ENCODE measurements at regions not wholly inside any gene's neighbourhood (a gene's known extent, or its start where the extent isn't known, plus 50 kb on each side); places are given as distances from the start of the nearest gene placed in this dataset.

DNA sequence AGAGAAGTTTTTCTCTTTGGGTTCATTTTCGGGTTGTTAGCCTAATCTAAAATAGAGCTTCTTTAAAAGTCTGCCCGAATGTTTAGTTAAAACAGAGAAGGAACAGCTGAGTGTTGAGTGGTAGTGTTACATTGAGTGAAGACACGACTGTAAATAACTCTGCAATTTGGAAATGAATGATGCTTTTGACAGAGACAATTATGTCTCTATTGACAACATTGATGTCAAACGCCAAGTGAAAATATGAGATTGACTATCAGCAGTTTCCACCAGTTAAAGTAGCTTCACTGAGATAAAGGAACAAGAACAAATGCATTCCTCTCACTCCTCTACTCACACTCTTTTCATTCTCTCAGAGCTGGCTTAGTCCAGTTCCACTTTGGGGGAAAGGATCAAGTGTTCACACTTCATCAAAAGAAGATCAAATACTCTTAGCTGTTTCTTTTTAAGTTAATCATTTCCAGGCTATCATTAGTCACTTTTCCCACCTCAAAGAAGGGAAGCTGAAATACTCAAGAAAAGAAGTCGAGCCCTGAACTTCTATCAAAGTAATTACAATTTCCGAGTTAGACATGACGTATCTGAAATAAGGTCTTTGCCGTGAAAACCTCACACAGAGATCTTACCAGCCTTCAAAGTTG, 399.1 kb upstream of the DPH6 start:
- H3K36me3 ChIP-seq (ENCODE audit: control insufficient read depth, insufficient read depth, low read length): no peaks in the 10 kb centered on the region
- DNase-seq (ENCODE audit: extremely low read depth, insufficient read length): no peak
- no peak overlapping the region for H3K4me3 ChIP-seq (replicated peaks; ENCODE audit: low read depth, low read length)
- TF ChIP-seq, protein P1, sequence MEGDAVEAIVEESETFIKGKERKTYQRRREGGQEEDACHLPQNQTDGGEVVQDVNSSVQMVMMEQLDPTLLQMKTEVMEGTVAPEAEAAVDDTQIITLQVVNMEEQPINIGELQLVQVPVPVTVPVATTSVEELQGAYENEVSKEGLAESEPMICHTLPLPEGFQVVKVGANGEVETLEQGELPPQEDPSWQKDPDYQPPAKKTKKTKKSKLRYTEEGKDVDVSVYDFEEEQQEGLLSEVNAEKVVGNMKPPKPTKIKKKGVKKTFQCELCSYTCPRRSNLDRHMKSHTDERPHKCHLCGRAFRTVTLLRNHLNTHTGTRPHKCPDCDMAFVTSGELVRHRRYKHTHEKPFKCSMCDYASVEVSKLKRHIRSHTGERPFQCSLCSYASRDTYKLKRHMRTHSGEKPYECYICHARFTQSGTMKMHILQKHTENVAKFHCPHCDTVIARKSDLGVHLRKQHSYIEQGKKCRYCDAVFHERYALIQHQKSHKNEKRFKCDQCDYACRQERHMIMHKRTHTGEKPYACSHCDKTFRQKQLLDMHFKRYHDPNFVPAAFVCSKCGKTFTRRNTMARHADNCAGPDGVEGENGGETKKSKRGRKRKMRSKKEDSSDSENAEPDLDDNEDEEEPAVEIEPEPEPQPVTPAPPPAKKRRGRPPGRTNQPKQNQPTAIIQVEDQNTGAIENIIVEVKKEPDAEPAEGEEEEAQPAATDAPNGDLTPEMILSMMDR (IDR thresholded peaks at IDR 0.05; ENCODE audit: insufficient read depth, low read length, poor library complexity, severe bottlenecking): no peak
- H3K27me3 ChIP-seq (replicated peaks; ENCODE audit: control insufficient read depth, insufficient read depth, low read length): no peaks in the 10 kb centered on the region

DNA sequence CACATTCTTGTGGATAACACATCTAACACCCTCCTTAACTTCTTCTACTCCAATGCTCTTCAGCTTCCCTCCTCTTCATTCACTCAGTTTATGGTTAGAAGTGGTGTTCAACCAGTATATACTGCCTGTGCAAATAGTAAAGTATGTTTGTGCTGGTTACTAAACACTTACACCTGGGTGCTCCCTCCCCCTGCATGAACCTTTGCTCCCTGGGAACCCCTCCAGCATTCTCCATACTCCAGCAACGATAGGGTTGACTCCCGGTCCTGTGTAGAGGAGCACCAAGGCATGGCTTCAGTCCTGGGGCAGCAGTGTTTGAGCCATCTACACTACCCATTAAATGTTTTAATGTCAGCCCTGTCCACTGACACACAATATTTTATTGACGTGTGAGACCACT, 407.5 kb upstream of the DPH6 start:
- Histone ChIP-seq H3K36me3 (ENCODE audit: control insufficient read depth, insufficient read depth, low read length) (no peaks in the 10 kb centered on the region), H3K4me3 (replicated peaks; ENCODE audit: low read depth, low read length) (no peak overlapping the region), H3K27me3 (replicated peaks; ENCODE audit: control insufficient read depth, insufficient read depth, low read length) (no peaks in the 10 kb centered on the region)
- TF ChIP-seq, protein P1 (IDR thresholded peaks at IDR 0.05; ENCODE audit: insufficient read depth, low read length, poor library complexity, severe bottlenecking): no peak
- no peak for DNase-seq (ENCODE audit: extremely low read depth, insufficient read length)

DNA sequence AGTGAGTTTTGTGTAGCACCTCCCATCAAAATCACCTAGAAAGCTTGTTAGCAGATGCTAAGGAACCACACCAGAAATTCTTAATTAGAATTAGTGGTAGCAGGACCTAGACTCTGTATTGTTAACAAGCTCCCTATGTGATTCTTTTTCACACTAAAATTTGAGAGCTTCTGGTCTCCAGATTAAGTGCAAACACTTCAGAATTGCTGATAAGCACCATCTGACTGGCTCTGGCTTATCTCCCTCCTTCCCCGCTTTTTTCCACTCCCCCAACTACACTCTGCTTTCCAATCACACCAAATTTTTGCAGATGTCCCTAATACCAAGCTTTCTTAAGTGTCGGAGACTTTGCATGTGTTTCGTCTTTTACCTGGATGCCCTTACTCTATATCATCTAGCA, 410.1 kb upstream of the DPH6 start:
- H3K4me3 ChIP-seq (replicated peaks; ENCODE audit: low read depth, low read length): no peak overlapping the region
- no peaks in the 10 kb centered on the region for H3K36me3 ChIP-seq (ENCODE audit: control insufficient read depth, insufficient read depth, low read length)
- no peaks in the 10 kb centered on the region for H3K27me3 ChIP-seq (replicated peaks; ENCODE audit: control insufficient read depth, insufficient read depth, low read length)
- TF ChIP-seq, protein P1 (IDR thresholded peaks at IDR 0.05; ENCODE audit: insufficient read depth, low read length, poor library complexity, severe bottlenecking): no peak
- no peak for DNase-seq (ENCODE audit: extremely low read depth, insufficient read length)

DNA sequence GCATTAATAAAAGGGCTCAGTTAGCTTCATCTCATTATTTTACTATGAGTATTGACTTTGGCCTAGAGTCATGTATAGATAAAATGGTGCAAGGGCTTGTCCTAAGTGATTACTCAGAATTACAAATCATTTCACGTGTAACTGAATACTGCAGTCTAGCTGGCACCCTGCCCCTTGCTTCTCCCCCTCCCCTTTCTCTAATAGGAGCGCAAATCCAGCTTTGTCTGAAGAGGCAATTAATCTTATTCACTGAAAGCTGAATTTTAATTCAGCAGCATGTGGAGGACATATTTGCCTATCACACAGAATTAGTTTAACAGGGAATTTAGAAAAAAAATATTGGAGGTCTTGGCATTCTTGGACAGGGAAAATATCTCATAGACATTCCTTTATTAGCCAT, 412.1 kb upstream of the DPH6 start:
- no peak overlapping the region for H3K4me3 ChIP-seq (replicated peaks; ENCODE audit: low read depth, low read length)
- H3K27me3 ChIP-seq (replicated peaks; ENCODE audit: control insufficient read depth, insufficient read depth, low read length): no peaks in the 10 kb centered on the region
- DNase-seq (ENCODE audit: extremely low read depth, insufficient read length): no peak
- H3K36me3 ChIP-seq (ENCODE audit: control insufficient read depth, insufficient read depth, low read length): no peaks in the 10 kb centered on the region
- TF ChIP-seq, protein P1 (IDR thresholded peaks at IDR 0.05; ENCODE audit: insufficient read depth, low read length, poor library complexity, severe bottlenecking): no peak

DNA sequence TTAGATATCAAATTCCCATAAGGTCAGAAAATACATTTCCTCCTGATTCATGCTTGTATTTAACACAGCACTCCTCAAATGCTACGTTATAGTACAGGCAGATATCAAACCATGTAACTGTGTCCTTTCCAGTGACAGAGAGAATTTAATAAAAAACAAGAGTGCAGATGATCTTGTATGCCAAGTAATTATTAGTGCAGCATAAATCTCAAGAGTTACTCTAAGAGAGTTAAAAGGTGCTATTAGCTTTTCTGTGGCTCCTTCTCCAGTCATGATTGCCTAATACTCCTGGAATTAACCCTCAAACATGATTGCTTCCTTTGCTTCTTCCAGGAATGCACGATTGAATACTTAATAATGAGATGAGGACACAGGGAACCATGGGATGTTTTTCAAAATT, 413.0 kb upstream of the DPH6 start:
- TF ChIP-seq, protein P1 (IDR thresholded peaks at IDR 0.05; ENCODE audit: insufficient read depth, low read length, poor library complexity, severe bottlenecking): no peak
- Histone ChIP-seq H3K36me3 (ENCODE audit: control insufficient read depth, insufficient read depth, low read length) (no peaks in the 10 kb centered on the region), H3K4me3 (replicated peaks; ENCODE audit: low read depth, low read length) (no peak overlapping the region), H3K27me3 (replicated peaks; ENCODE audit: control insufficient read depth, insufficient read depth, low read length) (no peaks in the 10 kb centered on the region)
- no peak for DNase-seq (ENCODE audit: extremely low read depth, insufficient read length)

DNA sequence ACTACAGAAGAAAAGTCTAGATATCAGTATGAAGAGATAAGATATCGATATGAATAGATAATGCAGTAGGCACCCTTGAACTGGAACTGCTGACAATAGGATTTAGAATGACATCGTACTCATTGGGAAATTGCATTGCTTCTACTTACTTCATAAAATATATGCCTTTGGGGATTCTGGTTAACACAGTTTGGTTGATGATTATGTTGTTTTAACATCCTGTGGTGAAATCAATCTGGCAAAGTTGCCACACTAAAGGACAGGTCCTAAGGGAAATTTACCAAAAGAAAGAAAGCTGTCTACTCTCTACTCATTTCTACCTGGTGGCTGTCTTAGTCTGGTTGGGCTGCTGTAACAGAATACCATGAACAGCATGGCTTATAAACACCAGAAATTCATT, 417.4 kb upstream of the DPH6 start:
- Histone ChIP-seq H3K36me3 (ENCODE audit: control insufficient read depth, insufficient read depth, low read length) (no peaks in the 10 kb centered on the region), H3K27me3 (replicated peaks; ENCODE audit: control insufficient read depth, insufficient read depth, low read length) (no peaks in the 10 kb centered on the region), H3K4me3 (replicated peaks; ENCODE audit: low read depth, low read length) (no peak overlapping the region)
- TF ChIP-seq, protein P1 (IDR thresholded peaks at IDR 0.05; ENCODE audit: insufficient read depth, low read length, poor library complexity, severe bottlenecking): no peak
- no peak for DNase-seq (ENCODE audit: extremely low read depth, insufficient read length)
